ENCODE measurements at regions not wholly inside any gene's neighbourhood (a gene's known extent, or its start where the extent isn't known, plus 50 kb on each side); places are given as distances from the start of the nearest gene placed in this dataset.

- ChIA-PET POLR2A (no interaction called here), RAD21 (ENCODE audit: low non-redundant PET in 1 of 2, low total read pairs in 2 of 2, uncharacterized antibody in 2 of 2, unreplicated experiment in 2 of 2) (no interaction called here), CTCF (no interaction called here)
- ATAC-seq, result no peak
- no peaks in the 10 kb centered on the region for H3K27me3 ChIP-seq (ENCODE audit: insufficient read depth, low read length)
- no peak for TF ChIP-seq SP1 (IDR thresholded peaks at IDR 0.05; ENCODE audit: low read depth)
- TF ChIP-seq POLR2AphosphoS5 (IDR thresholded peaks at IDR 0.05; ENCODE audit: low read depth, low read length), result no peak
- TF ChIP-seq SRF (IDR thresholded peaks at IDR 0.05; ENCODE audit: low read depth), result no peak
- no peak for TF ChIP-seq REST (IDR thresholded peaks at IDR 0.05; ENCODE audit: low read depth)
- no peak for TF ChIP-seq FOSL1 (IDR thresholded peaks at IDR 0.05; ENCODE audit: low read depth)
- no peak for TF ChIP-seq CTCF (IDR thresholded peaks at IDR 0.05 in 2 of 3, conservative IDR thresholded peaks at IDR 0.05 in 1 of 3; ENCODE audit: borderline replicate concordance in 1 of 3, insufficient read depth in 1 of 3, low read depth in 2 of 3, low read length in 2 of 3)
- no peak overlapping the region for H3K4me2 ChIP-seq (ENCODE audit: low read length)
- H3K27ac ChIP-seq (ENCODE audit: low read depth, low read length), result no peak overlapping the region
- H2AFZ ChIP-seq (ENCODE audit: low read depth, low read length, poor library complexity, severe bottlenecking), result no peak overlapping the region
- intact Hi-C loops (cut with micrococcal nuclease), result no loop called here
- no peaks in the 10 kb centered on the region for H3K79me2 ChIP-seq (ENCODE audit: insufficient read depth, low read length)
- H4K20me1 ChIP-seq (ENCODE audit: insufficient read depth), result no peaks in the 10 kb centered on the region
- H3K9ac ChIP-seq (ENCODE audit: low read length), result no peak overlapping the region
- H3K4me3 ChIP-seq (replicated peaks in 1 of 2; ENCODE audit: low read depth in 1 of 2, low read length in 2 of 2), result no peak overlapping the region
- 0 out of 4 replicates have a peak, but pooled peaks cover 0 to 5% of the 10 kb centered on the region in 2 experiments for H3K9me3 ChIP-seq (ENCODE audit: control insufficient read depth in 1 of 2, insufficient read depth in 1 of 2, low read depth in 1 of 2, low read length in 2 of 2)
- no peak for DNase-seq (ENCODE audit: low read depth, low spot score)
- BruUV-seq (replicated peaks), result no TSS peak
- H3K9me2 ChIP-seq (ENCODE audit: insufficient read depth), result no peaks in the 10 kb centered on the region
- no peaks in the 10 kb centered on the region for H3K36me3 ChIP-seq (ENCODE audit: control insufficient read depth in 1 of 2, insufficient read depth in 2 of 2, low read length in 2 of 2)
- H3K4me1 ChIP-seq (ENCODE audit: control insufficient read depth in 1 of 2, insufficient read depth in 2 of 2, low read length in 2 of 2), result no peaks in the 10 kb centered on the region
Measured at GRCh38 chr6:164398647-164399046, 910.8 kb downstream of the C6orf118 start.
